ENCODE measurements at regions not wholly inside any gene's neighbourhood (a gene's known extent, or its start where the extent isn't known, plus 50 kb on each side); places are given as distances from the start of the nearest gene placed in this dataset.

GRCh38 chr6:145241039-145241438, 494.3 kb downstream of the EPM2A start:
- no peak for DNase-seq (ENCODE audit: low read depth)

DNA sequence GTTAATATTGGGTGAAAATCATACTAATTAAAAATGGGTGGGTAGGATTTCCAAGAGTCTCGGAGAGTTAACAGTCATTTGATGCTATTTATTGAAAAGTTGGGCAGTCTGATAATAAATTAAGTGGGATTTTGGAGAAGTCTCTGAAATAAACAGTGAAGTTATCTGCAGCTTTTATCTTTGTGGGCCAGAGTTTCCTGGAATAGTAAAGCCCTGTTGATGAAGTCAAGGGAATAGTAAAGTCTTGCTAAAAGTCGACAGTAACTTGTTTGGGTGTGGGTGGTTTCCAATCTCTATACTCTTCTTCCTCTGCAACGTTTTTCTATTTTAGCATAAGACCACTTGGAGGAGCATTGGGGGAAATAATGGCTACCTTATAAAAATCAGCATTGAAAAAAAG, 493.6 kb downstream of the EPM2A start:
- DNase-seq (ENCODE audit: low read depth) = no peak

DNA sequence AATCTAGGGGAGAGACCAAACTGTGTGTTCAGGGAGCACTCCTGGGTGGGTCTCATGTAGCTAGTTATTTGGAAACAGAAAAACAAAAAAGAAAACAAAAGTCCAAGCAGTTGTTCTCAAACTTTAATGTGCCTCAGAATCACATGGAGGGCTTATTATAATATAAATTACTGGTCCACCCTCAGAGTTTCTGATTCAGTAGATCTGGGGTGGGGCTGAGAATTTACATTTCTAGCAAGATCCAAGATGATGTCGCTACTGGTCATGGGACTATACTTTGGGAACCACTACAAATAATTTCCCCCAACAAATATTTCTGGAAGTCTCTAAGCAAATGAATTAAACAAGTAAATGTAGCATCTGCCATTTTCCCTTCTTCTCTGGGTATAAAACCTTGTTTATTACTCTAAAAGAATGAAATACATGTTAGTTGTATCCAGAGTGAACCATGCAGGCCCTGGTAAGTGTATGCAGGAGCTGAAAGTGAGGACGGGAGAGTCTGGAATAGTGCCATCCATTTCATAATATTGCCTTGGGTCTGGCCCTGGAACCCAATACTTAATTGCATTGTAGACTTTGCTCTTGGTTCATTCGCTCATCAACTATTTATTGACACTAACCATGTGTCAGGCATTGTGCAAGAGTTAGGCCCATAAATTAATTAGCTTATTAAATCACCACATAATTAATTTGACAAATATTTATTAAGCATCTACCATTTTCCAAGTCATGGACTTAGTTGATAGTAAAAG, 490.8 kb downstream of the EPM2A start:
- no peak for DNase-seq (ENCODE audit: low read depth)

GRCh38 chr6:145245119-145245518, 490.2 kb downstream of the EPM2A start:
- no peak for DNase-seq (ENCODE audit: low read depth)

DNA sequence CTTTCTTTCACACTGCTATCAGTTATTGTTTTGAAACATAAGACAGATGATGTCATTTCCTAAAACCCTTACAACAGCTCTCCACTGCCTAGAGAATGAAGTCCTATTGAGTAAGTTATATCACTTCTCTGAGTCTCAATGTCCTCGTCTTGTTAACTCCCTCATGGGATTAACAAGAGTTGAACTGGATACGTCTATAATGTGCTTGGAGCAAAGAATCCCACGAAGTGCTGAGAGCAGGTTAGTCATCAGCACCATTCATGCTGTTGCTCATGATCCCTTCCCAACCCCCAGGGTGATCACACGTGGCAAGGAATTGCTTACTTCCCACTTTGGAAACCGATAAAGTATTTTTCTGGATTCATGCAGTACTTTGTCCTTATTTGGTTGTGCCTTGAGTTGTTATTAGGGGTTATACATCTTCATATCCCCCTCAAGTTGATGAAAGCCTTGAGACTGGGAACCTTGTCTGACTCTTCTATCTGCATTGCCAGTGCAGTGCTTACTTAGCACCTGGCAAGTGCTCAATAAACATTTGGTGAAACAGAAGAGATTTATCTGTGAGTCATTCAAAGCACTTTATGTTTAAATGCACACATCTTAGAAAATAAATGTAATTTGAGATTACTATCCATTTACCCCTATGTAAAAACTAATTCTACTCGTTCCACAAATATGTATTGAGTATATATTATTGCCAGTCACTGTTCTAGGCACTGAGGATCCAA, 487.5 kb downstream of the EPM2A start:
- DNase-seq (ENCODE audit: low read depth) = no peak

DNA sequence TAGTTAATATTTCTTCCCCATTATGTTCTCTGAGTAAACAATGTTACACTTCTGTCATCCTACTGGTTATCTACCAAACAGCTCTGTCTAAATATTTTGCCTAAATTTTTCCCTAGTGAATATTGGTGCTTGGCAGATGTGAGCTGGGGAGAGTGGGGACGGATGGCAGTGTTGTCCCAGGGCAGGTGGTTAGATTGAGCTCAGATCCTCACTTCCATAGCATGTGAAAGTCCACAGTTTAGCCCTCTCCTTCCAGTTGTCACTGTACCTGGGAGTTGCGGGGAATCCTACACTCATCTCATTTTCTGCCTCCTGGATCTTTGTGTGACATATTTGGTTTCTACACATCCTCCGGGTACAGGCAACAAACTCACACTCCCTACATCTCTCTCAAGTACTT, 484.9 kb downstream of the EPM2A start:
- no peak for DNase-seq (ENCODE audit: low read depth)

GRCh38 chr6:145252737-145253136, 482.6 kb downstream of the EPM2A start:
- DNase-seq (ENCODE audit: low read depth) = no peak

GRCh38 chr6:145254649-145255401, 480.5 kb downstream of the EPM2A start:
- DNase-seq (ENCODE audit: low read depth) = no peak

GRCh38 chr6:145257704-145258103, 477.6 kb downstream of the EPM2A start:
- no peak for DNase-seq (ENCODE audit: low read depth)

DNA sequence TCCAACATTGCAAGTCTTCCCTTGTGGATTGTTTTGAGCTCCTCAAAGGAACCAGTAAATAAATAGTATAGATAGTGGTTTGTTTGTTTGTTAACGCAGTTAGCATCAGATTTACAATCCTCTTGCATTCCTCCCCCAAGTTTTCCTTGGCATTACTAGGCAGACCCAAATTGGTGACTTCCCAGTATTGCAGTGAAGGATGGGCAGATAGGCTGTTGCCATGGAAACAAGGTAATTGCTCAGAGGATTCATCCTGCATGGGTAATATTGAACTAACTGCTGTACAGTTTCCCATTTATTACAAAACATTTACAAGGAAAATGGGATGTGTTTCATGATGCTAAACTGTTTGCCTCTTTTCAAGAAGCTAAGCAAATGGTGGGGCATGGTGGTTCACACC, 477.2 kb downstream of the EPM2A start:
- DNase-seq (ENCODE audit: low read depth) = no peak

DNA sequence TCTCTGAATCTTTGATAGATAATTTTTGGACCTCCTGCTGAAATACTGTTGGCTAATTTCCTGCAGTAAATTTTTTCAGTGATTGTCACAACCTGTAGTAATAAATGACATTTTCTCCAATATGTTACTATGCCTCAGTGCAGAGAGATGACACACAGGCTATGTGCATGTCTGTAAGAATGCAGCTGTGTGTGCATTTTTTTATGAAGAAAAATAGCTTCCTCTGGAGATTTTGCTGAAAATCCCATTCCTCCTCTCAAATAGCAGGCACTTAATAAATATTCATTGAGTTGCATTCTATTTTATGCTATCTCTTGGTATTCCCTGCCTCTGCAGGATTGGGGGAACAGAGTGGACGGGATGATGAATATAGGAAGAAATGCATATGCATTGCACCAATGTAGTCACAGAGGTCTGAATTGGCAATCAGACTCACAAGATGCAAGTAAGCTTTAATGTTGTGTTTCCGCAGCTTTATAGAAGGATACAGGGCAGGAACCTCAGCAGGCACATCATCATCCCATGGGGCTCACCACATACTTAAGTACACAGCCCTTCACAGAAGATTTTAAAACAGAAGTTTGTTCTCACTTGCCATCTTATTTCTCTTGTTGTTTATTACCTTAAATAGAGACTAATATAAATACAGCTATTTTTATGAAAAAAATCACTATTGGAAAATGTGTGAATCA, 474.7 kb downstream of the EPM2A start:
- DNase-seq (ENCODE audit: low read depth) = no peak

GRCh38 chr6:145261758-145262157, 473.6 kb downstream of the EPM2A start:
- DNase-seq (ENCODE audit: low read depth) = no peak

DNA sequence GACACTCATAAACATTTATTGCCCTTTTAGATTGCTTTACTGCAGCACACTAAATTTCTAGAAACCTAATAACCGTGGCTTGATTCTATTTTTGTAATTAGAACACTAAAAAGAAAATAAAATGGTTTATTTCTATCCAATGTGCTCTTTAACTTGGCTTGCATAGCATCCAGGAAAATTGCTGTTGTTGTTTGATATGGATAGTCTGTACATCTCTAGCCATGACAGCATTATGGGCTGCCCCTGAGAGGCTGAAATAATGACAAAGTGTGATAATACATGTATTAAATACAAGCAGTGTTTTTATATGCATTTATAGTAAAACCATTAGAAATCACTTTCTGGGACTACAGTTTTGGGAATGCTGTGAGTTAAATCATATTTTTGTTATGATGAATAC, 472.5 kb downstream of the EPM2A start:
- DNase-seq (ENCODE audit: low read depth) = no peak

GRCh38 chr6:145263778-145264211, 471.5 kb downstream of the EPM2A start:
- no peak for DNase-seq (ENCODE audit: low read depth)

GRCh38 chr6:145266432-145267075, 468.8 kb downstream of the EPM2A start:
- no peak for DNase-seq (ENCODE audit: low read depth)

DNA sequence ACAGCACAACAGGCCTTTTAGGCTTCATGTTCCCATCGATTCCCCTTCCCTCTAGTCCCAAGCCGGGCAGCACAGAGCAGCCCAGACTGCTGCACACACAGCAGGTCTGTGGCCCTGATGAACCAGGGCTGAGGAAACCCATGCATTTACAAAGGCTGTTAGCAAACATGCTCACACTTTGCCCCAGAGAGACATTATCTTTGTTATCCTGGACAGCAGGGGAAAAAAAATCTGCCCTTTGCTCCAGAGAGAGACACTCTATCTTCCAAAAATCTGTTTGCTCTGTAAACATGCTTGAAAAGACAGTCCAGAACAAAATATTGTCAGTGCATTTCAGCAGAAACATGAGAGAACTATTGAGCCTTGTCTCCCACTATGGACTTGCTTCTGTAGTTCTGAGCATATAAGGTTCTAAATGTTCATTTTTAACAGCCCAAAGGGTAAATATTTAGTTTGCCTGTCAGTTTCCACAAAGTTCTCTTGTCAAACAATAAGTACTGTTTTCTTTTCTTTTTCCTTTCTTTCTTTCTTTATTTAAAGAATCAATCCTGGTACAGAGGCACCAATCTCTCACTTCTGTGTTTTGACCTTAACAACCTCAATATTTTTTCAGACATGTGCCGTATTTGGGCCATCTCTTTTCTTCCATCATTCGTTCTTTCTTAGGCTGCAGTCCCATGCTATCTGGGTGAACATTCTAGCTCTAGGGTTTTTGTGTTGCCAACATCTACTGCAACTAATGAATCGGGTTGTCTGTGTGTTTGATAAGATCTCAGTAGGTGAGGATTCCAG, 468.0 kb downstream of the EPM2A start:
- no peak for DNase-seq (ENCODE audit: low read depth)

- no peak for DNase-seq (ENCODE audit: low read depth)
These were observed 464.9 kb downstream of the EPM2A start for GRCh38 chr6:145270464-145270863.

DNA sequence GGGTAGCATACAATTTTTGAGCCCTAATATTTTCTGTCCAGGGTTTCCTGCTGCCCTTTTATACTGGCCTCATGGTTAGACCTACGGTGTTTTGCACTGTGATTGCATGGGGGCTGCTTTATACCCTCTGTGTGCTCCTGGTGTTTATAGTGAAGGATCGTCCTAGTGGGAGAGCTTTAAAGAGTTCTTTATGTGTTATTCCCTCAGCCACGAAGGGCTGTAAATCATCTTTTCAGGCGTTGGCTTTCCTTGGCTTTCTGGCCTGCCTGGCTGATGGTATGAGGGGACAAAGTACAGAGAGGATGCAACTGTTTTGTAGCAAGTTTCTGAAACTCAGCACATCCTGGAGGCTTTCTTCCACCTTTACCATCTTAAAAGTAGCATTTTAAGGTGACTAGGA, 464.3 kb downstream of the EPM2A start:
- no peak for DNase-seq (ENCODE audit: low read depth)

DNA sequence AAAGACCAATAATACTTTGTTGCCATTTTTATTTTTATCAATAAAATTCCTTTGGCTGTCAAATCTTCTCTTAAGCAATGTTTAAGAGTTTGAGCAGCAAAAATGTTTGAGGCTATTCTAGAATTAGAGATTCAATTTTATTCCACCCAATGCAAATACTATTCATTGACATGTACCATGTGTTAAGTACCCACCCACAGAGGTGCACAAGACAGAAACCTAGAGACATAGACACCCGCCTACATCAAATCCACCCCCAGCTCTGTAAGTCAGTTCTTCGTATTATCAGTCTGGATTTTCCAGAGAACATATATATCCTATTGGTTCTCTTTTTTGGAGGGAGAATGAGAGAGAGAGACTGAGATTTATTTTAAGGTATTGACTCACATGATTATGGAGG, 463.7 kb downstream of the EPM2A start:
- no peak for DNase-seq (ENCODE audit: low read depth)

DNA sequence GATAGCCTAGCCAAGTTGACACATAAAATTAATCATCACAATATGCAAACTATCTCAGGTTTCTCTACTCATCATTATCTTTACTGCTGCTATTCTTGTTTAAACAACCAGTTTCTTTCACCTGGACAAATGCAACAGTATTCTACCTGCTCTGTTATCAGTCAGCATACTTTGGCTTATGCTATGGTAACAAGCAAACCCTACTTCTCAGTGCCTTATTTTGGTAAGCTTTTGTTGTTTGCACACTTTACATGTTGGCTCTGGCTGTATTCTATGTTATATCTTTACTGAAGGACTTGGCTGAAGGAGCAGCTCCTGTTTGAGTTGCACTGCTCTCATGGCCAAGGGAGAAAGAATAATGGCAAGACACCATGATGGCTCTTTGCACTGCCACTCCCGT, 463.1 kb downstream of the EPM2A start:
- no peak for DNase-seq (ENCODE audit: low read depth)

GRCh38 chr6:145273136-145273535, 462.2 kb downstream of the EPM2A start:
- no peak for DNase-seq (ENCODE audit: low read depth)

Data from stimulated activated CD8-positive, alpha-beta memory T cell treated with anti-CD3 and anti-CD28 coated beads, Interleukin-15, amount 100 ng/mL, for 24 hours (primary cell).